HCEC 1CT (cell line): ENCODE measurements at regions not wholly inside any gene's neighbourhood (a gene's known extent, or its start where the extent isn't known, plus 50 kb on each side); places are given as distances from the start of the nearest gene placed in this dataset.

Experiments
- DNase-seq: peaks from one replicate; pipeline ENCODE4 v3.0.0-alpha.2; 2017

- no peak for DNase-seq
Measured at GRCh38 chr18:26794230-26795101, 71.0 kb downstream of the AQP4 start.

DNA sequence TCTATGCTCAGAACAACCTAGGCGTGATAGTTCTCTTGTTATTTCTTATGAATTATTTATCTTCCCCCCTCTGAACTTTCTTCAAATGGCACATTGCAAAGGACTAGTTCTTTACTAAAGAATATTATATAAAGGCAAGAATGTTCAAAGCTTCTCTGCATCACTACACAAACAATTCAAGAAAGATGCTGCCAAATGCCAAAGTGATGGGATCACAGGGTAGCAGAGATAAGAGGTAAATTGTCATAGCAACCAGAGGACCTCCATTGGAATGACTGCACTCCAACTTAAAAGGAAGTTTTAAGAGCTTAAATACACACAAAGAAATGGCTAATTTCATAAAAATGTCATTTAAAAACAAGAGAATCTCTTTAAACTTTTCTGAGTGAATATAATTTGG, 72.8 kb downstream of the AQP4 start:
- DNase-seq, result no peak

GRCh38 chr18:26791676-26792075, 73.8 kb downstream of the AQP4 start:
- DNase-seq, result no peak

DNA sequence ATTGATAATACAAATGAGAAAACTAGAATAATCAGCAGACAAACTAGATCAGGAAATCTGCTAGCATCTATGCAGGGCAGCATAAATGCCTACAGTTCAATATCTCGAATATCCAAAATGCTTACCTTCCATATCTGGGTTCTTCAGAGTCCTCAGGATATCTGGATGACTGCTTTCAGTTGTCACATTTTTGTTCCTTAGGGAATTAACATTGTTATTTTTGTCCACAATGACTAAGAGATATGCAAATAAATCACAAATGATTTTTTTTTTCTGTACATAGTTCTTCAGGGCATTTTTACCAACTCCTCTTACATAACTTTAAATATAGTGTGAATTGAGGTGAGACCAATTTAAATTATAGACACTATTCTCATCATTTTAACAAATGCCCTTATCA, 80.9 kb downstream of the AQP4 start:
- no peak for DNase-seq

- no peak for DNase-seq
Measured at GRCh38 chr18:26783170-26783569, 82.3 kb downstream of the AQP4 start.

DNA sequence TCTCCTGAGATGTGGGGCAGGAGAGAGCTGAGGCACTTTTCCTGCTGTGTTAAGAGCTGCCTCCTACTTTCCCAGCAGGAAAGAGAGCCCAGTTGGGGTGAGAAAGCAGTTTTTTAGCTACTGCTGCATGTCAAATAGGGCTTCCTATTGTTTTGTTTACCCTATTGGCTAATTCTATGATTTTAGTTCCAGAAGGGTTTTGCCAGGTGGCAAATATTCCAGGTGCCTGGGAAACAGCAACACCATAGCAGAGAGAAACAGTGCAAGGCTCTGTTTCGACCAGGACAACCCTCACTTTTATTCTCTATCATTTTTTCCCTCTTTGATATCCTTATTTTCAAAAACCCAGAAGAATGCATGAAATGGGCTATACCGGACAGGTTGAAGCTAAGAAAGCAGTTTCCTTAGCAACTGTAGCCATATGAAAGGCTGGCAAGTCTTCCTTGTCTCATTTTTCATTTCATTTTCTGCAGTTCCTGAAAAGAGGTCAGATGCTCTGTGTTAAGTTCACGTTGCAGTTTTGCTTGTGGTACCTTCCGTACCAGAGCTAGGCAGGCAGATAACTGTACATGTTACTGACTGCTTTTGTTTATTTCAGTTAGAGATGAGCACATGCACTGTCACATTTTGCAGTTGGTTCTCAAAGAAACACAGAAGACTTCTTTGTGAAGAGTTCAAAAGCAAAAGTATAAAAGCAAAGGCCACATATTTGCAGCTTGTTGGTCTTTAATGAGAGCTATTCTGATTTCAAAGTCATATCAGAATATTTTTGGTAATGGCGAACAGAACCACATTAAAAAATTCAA, 84.8 kb downstream of the AQP4 start:
- no peak for DNase-seq

GRCh38 chr18:26778054-26778393, 87.5 kb downstream of the AQP4 start:
- no peak for DNase-seq

- DNase-seq, result no peak
Measured at GRCh38 chr18:26777351-26778053, 88.0 kb downstream of the AQP4 start.

GRCh38 chr18:26772691-26773090, 92.8 kb downstream of the AQP4 start:
- DNase-seq, result no peak

DNA sequence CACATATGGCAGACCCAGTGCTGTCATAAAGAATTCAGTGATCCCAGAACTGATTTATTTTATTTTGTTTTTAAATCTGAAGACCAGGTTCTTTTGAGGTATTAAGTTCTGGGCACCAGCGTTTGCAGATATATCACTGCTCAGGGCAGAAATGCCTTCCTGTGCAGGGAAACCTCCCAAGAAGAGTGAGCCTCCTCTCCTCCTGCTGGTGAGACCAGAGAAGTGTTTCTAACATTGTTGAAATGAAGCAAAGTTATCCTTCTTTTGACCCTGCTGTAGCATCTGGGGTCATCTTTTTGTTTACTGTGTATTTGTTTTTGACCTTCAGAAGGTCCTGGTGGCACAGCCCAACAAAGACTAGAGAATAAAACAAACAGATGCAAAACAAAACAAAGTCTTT, 94.0 kb downstream of the AQP4 start:
- DNase-seq, result no peak

DNA sequence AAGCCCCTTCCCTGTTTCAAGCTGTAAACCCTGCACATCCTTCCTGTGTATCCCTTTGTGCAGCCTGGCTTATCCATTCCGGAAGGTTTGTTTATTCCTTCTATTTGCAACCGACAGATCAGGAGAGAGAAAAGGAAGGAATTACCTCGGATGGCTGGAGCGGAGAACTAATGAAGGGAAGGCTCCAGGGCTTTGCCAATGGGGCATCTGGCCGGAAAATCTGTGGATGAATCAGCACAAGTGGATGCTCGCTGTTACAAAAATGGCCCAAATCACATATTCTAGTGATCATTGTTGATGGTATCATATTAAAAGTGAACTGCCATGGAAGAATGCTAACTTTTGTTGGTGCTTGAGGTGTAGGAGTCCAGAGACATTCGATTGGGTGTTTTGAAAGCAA, 97.1 kb downstream of the AQP4 start:
- no peak for DNase-seq

DNA sequence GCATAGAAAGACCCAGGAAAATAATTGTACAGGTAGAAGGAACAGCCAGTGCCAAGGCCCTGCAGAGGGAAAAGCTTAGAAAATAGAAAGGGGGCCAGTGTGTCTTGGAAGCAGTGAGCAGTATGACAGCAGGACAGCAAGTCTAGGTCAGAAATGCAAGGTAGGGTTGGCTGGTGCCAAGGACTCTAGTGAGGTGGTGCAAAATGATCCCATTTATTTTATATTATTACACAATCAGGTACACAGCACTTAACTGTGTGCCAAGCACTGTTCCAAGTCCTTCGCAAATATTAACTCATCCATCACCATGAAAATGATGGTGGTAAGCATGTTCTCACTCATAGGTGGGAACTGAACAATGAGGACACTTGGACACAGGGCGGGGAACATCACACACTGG, 100.0 kb downstream of the AQP4 start:
- DNase-seq, result no peak

- DNase-seq, result no peak
Measured at GRCh38 chr18:26764586-26764985, 100.9 kb downstream of the AQP4 start.

DNA sequence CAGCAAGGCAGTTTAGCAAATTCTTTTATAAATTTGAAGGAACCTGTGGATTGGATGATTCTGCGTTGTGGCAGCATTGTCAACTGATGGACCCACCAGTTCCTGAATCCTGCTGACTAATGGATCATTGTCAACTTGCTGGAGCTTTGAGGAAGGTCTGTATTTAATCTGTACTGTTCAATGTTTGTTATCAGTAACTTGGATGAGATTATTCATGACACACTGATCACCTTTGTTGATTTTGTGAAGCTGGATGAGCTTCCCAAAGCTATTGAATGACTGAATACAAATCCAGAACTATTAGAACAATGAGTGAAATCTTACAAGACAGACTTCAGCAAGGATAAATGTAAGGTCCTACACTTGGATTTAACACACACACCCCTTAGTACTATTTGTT, 101.3 kb downstream of the AQP4 start:
- no peak for DNase-seq

DNA sequence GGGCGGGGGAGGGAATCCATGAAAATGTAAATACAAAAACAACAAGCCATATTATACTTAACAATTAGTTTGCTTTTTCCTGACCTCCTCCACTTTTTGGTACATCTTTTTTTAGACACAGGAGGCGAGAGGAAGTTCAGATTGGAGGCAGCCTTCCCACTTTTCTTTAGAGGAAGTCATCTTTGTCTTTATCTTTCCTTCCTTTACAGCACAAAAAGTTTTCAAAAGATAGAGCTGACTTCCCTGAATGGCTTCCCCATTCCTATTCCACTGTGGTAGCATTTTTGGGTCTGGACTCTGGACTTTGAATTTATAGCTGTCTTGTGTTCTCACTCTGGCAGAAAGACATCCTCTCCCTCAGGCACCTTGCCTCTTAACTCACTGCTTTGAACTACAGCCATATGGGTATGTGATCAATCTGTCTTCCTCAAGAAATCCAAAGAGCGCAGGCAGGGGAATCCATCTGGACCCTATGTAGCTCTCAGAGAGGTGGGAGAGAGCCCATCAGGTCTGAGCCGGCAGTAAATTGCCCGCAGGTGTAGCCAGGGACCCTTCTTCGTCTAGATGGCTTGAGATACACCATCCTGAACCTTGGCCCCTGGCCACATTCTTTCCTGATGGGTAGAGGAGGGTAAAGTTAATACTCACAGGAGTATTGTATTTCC, 101.9 kb downstream of the AQP4 start:
- DNase-seq, result no peak

- DNase-seq, result no peak
Measured at GRCh38 chr18:26757263-26758019, 108.1 kb downstream of the AQP4 start.

DNA sequence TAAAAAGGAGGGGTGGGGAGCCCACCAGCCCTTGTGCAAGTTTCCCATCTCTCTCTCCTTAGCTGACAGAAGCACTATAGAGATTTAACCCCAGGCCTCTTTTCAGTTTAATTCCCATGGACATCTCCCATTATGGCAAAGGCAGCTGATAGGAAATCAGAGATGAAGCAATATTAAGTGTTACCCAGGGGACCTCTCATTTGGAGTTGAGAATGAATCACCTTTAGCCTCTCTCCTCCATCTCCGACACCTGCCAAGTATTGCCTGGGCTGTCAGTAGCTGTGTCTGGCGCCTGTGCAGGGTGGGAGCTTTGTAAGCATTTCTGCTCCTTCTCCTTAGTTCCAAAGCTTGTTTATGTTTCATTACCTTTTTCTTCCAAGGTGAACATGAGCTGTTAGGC, 109.0 kb downstream of the AQP4 start:
- no peak for DNase-seq

DNA sequence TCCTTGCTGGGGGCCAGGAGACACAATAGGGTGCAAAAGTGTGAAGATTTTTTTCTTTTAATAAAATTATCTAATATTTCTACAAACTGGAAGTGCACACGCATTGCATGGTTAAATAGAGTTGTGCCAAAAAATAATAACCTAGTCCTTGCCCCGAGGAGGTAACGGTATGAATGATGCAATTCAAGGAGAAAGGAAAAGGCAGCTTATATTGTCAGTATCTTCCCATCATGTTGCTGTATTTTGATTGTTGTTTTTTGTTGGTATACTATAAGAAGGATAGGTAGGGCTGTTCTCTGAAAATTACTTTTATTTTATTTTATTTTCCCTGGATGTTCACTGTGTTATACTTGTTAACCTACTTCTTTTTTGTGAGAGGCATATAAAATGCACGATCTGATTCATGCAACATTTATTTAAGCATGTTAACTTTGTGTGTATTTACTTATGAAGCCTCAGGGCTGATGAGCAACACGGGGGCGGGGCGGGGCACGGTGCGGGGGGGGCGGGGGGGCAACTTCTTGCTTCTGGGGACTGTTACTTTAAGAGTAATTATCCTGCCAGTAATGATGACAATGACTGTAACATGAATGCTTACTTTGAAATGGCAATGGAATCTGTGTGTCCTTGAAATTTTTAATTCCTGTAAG, 118.6 kb downstream of the AQP4 start:
- no peak for DNase-seq

GRCh38 chr18:26746398-26746797, 119.1 kb downstream of the AQP4 start:
- DNase-seq, result no peak

DNA sequence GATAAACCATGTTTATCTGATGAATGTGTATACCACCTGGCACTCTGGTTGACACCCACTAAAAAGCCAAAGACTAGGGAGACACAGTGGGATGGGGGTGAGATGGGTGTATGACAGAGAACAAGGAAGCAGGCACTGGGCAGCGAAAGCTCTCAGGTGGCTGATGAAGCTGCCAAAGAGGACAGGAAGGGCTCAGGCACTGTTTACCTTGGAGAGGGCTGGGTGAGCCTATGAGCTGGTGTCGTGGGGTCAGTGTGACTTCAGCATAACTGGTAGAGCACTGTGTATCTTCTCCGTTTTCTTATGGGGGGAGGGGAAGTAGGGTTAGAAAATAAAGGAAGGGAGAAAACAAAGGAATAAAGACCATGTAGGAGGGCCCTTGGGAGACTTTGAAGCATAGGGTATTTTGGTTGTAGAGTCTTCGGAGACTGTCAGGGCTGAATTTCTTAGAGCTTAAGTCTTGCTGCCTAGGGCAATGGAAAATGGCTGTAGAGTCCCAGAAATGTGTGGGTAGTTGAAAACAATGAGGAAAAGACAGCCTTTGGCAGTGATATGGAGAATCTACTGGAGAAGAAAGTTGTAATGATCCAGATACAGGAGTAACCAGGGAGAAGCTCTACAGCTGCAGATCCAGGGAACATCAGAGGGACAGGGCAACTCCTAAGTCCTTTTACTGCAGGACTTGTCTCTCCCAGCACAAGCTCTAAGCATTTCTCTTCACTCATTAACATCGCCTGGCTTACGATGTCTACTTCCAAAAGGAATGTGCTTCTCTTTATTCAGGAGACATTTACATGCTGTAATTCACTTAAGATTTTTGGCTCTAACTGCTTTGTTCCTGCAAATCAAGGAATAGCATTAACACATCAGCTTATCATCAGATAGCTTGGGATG, 120.0 kb downstream of the AQP4 start:
- DNase-seq, result no peak

- DNase-seq, result no peak
Measured at GRCh38 chr18:26741758-26742157, 123.7 kb downstream of the AQP4 start.
